ENCODE measurements at regions not wholly inside any gene's neighbourhood (a gene's known extent, or its start where the extent isn't known, plus 50 kb on each side); places are given as distances from the start of the nearest gene placed in this dataset.
"Not testable (repeated sequence)": the region's sequence is repeated elsewhere in the genome, so short reads cannot be mapped to it uniquely, and the experiment has no call there.

DNA sequence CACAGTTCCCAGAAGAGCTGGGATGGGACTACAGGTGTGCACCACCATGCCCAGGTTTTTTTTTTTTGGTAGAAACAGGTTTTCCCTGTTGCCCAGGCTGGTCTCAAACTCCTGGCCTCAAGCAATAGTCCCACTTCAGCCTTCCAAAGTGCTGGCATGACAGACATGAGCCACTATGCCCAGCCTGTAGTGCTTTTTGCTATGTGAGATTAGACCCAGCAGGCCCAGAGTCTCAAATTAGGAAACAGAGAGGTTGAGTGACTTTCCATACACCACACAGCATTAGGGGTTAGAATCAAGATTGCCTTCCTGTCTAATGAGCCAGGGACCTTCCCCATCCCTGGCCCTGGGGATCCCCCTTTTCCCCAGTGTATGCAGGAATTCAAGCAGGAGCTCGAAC lies 90.8 kb upstream of the KCTD7 start:
- DNase-seq (ENCODE audit: low spot score), result no peak

GRCh38 chr7:66539264-66539623 lies 89.4 kb upstream of the KCTD7 start:
- DNase-seq (ENCODE audit: low spot score), result no peak

DNA sequence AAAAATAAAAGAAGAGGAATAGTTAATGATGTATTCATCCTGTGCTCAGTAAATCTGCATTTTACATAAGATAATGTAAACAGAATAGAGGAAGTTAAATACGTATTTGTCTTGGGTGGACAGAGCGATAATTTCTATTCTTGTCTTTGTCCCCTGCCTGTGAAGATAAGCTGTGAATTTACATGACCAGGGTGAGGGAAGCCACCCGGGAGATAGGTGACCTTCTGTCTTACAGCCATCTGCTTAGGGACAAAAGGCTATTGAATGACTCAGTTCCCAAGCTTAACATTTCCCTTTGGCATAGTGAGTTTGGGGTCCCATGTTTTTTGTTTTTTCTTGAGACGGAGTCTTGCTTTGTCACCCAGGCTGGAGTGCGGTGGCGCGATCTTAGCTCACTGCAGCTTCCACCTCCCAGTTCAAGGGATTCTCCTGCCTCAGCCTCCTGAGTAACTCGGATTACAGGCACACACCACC lies 88.7 kb upstream of the KCTD7 start:
- DNase-seq (ENCODE audit: low spot score), result no peak

DNA sequence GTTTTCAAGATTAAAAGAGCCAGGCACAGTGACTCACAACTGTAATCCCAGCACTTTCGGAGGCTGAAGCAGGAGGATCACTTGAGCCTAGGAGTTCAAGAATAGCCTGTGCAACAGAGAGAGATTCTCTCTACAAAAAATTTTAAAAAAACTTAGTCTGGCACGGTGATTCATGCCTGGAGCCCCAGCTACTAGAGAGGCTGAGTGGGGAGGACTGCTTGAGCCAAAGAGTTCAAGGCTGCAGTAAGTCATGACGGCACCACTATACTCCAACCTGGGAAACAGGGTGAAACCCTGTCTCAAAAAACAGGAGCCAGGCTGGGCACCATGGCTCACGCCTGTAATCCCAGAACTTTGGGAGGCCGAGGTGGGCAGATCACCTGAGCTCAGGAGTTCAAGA lies 86.6 kb upstream of the KCTD7 start:
- DNase-seq (ENCODE audit: low spot score), result no peak

DNA sequence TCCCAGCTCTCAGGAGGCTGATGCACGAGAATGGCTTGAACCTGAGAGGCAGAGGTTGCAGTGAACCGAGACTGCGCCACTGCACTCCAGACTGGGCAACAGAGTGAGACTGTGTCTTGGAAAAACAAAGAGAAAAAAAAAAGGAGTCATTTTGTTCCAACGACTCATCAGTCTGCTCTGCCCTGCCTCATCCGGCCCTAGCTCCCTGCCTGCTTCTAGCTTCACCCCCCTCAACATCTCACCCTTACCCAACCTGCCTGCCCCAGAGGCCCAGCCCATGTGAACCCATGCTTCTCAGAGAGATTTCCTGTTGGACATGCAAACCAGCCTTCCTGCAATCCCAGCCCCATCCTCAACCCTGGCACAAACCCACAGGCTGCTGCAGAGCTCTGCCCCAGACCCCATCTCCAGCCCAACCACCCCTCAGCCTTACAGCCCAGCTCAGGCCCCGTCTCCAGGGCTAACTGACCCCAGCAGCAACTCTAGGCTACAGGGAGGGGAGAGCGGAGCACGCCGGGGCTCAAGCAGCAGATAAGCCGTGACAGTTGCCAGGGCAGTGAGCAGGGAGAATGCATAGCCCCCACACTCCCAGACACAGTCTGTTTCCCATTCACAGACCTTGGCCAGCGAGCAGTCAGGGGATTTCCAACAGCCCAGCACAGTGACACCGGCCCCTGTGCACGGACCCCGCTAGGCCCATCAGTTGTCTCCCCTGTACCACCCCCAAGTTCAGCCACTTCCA lies 86.0 kb upstream of the KCTD7 start:
- no peak for DNase-seq (ENCODE audit: low spot score)

DNA sequence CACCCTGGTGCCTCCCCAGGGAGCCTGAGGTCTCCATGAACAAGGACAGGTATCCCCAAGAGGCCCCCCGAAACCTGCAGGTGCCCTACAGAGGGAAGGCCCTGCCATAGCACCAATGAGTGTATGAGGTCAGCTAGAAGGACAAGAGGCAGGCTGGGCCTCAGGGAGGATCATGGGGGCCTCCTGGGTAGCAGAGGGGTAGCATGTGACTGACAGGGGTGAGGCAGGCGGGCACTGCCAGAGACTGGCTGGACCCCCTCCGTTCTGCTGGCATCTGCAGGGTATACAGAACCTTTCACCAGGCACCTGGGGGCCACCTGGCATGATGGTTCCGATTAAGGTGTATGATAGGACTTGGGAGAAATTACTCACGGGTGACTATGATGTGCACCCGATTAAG lies 79.2 kb upstream of the KCTD7 start:
- no peak for DNase-seq (ENCODE audit: low spot score)

GRCh38 chr7:66553001-66553400 lies 75.7 kb upstream of the KCTD7 start:
- no peak for DNase-seq (ENCODE audit: low spot score)

GRCh38 chr7:66553675-66554074 lies 75.0 kb upstream of the KCTD7 start:
- DNase-seq (ENCODE audit: low spot score), result not testable (repeated sequence)

DNA sequence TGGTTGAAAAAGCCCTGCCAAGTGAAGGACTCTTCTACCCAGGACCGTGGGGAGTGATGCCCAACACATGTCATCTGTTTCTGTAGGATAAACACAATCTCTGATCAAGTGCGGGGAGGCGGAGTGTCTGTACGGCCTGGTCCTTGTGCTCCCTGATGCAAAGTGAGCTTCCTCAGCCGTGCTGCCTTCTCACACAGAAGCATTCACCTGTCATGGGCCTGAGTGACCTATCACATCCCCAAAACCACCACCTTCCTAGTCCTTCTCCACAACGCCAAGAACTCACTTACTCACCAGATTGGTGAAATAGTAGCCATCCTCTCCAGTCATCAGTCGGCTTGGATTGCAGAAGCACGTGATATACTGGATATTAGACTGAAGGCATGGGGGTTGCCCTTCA lies 74.4 kb upstream of the KCTD7 start:
- not testable (repeated sequence) for DNase-seq (ENCODE audit: low spot score)

DNA sequence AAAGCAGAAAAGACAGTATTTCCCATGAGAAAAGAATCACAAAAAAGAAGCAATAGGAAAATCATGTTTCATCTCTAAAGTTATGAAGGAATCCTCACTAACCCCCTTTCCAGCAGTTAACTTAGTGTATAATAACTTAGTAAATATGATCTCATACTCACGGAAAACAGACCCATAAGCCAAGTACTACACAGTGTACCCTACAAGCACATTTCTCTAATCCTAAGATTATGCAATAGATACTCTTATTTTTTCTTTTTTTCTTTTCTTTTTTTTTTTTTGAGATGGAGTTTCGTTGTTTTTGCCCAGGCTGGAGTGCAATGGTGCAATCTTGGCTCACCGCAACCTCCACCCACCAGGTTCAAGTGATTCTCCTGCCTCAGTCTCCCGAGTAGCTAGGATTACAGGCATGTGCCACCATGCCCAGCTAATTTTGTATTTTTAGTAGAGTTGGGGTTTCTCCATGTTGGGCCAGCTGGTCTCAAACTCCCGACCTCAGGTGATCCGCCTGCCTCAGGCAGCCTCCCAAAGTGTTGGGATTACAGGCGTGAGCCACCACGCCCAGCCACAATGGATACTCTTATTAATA lies 73.7 kb upstream of the KCTD7 start:
- DNase-seq (ENCODE audit: low spot score), result not testable (repeated sequence)

DNA sequence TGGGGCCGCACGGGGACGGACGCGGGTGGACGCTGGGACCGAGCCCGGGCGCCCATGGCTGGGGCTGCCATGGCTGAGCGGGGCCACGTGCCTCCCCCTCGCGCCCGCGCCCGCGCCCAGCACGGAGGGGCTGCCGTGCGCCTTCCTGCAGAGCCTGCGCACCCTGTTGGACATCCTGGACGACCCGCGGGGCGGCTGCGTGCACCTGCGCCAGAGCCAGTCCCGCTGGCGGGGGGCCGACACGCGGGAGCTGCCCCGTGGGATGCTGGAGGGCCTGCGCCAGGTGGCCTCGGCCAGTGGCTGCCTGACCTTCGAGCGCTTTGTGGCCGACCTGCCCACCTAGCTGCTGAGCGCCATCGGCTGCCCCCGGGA lies 72.5 kb upstream of the KCTD7 start:
- no peak for DNase-seq (ENCODE audit: low spot score)

- DNase-seq (ENCODE audit: low spot score), result no peak
Observed at GRCh38 chr7:66556549-66557213, 72.0 kb upstream of the KCTD7 start.

DNA sequence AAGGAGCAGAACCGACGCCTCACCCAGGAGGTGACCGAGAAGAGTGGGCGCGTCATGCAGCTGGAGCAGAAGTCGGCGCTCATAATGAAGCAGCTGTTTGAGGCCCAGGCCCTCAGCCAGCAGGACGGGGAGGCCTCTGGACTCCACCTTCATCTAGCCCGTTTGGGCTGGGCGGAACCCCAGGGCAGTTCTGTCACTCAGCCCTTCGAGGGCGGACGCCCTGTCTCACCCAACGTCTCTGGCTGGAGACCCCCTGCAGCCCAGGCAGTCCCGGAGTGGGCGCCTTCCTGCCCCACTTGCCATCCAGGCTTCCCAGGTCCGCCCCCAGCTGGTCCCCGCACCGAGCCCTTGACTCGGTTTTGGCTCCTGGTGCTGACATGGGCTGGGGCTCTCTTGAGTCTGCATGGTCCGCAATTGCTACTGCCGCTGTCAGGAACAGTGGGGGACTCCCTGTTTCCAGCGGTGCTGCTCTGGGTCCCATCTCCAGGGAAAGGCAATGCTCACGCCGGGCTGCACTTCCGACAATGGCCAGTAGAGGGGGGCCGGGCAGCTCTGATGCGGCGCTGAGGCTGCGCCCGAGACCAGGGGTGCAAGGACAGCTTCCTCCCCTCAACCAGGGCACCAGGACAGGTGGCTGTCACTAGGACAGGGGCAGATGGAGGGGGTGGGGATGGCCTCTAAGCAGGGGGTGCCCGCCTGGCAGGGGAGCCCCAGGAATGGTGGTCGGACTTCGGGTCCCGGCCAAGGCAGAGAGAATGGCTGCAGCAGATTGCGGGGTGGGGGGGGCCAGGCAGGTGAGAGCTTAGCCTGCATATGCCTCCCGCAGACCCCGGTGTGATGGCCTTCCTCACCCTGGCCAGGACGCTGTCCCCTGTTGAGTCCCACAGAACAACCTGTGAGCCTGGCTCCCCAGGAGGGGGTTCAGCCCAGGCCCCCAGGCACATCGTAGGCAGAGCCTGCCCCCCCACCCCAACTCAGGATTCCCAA lies 71.2 kb upstream of the KCTD7 start:
- DNase-seq (ENCODE audit: low spot score), result peak; percentile 46

DNA sequence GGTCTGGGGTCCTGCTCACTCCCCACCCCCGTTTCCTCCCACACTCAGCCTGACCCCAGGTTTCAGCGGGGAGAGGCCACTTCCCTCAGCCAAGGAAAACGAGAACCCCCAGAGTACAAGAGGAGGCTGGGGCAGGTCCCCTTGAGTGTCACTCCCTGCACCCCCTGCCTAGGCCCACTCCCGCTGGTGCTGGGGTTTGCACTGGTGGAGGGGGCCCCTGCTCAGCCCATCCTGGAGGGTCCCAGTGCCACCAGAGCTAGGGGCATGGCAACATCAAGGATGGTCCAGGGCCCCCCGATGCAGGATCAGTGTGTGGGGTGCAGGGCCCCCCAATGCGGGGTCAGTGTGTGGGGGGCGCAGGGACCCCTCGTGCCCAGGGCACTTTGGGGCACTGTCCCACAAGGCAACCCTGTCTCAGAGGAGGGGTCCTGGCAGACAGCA lies 70.5 kb upstream of the KCTD7 start:
- no peak for DNase-seq (ENCODE audit: low spot score)

- DNase-seq (ENCODE audit: low spot score), result no peak
Observed at GRCh38 chr7:66558660-66559465, 69.8 kb upstream of the KCTD7 start.

DNA sequence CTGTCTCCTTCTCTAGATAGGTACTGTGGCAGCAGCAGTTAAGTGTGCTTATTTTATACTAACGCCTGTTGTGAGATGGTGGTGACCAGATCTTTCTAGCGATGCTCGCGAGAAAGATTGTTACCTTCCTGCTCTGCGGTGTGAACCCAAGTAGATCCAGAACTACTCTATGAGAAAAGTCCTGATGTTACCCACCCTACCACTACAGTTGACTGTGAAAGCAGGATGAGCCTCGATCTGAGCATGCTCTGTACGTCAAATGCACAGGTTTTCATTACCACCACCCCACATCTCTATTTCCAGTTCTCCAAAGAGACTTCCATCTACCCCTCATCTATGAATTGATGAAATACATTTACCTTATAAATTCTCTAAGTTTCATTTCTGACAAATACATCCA lies 64.6 kb upstream of the KCTD7 start:
- DNase-seq (ENCODE audit: low spot score), result no peak

GRCh38 chr7:66570179-66570578 lies 58.5 kb upstream of the KCTD7 start:
- DNase-seq (ENCODE audit: low spot score), result not testable (repeated sequence)

GRCh38 chr7:66571568-66571967 lies 57.1 kb upstream of the KCTD7 start:
- no peak for DNase-seq (ENCODE audit: low spot score)

- DNase-seq (ENCODE audit: low spot score), result not testable (repeated sequence)
Observed at GRCh38 chr7:66573782-66574495, 54.7 kb upstream of the KCTD7 start.

DNA sequence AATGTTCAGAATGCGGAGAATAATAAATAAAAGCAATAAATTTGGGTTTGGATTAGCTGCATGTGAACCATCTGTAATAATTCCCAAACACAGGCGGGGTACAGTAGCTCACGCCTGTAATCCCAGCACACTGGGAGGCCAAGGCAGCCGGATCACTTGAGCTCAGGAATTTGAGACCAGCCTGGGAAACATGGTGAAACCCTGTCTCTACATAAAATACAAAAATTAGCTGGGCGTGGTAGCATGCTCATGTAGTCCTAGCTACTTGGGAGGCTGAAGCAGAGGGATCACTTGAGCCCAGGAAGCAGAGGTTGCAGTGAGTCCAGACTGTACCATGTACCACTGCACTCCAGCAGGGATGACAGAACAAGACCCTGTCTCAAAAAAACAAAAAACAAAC lies 53.9 kb upstream of the KCTD7 start:
- not testable (repeated sequence) for DNase-seq (ENCODE audit: low spot score)
